ENCODE measurements at regions not wholly inside any gene's neighbourhood (a gene's known extent, or its start where the extent isn't known, plus 50 kb on each side); places are given as distances from the start of the nearest gene placed in this dataset.

- CTCF ChIA-PET, result no interaction called here
These were observed 89.6 kb downstream of the LEPR start for GRCh38 chr1:65509912-65510680.

GRCh38 chr1:65510961-65511360 lies 90.5 kb downstream of the LEPR start:
- H3K4me3 Mint-ChIP-seq, result no peak overlapping the region
- no peaks in the 10 kb centered on the region for H3K4me1 Mint-ChIP-seq (ENCODE audit: low read depth)
- no peaks in the 10 kb centered on the region for H3K9me3 Mint-ChIP-seq (ENCODE audit: insufficient read depth)
- no peak for ATAC-seq
- POLR2A ChIA-PET, result no interaction called here
- H3K36me3 Mint-ChIP-seq (ENCODE audit: low read depth), result no peaks in the 10 kb centered on the region
- CTCF ChIA-PET, result no interaction called here
- no peak for DNase-seq
- no peaks in the 10 kb centered on the region for H3K27me3 Mint-ChIP-seq (ENCODE audit: low read depth)
- H3K27ac Mint-ChIP-seq, result no peak overlapping the region

More at GRCh38 chr1:65509912-65510680, 89.6 kb downstream of the LEPR start:
- Mint-ChIP-seq H3K9me3 (ENCODE audit: insufficient read depth) (no peaks in the 10 kb centered on the region), H3K4me3 (no peak overlapping the region), H3K27ac (no peak overlapping the region), H3K27me3 (ENCODE audit: low read depth) (no peaks in the 10 kb centered on the region), H3K36me3 (ENCODE audit: low read depth) (no peaks in the 10 kb centered on the region), H3K4me1 (ENCODE audit: low read depth) (no peaks in the 10 kb centered on the region)
- DNase-seq (no peak), ATAC-seq (no peak)
- POLR2A ChIA-PET, result no interaction called here

GRCh38 chr1:65512383-65512782 lies 91.9 kb downstream of the LEPR start:
- DNase-seq, result no peak
- no peaks in the 10 kb centered on the region for H3K9me3 Mint-ChIP-seq (ENCODE audit: insufficient read depth)
- CTCF ChIA-PET, result no interaction called here

GRCh38 chr1:65512967-65513780 lies 92.7 kb downstream of the LEPR start:
- H3K27me3 Mint-ChIP-seq (ENCODE audit: low read depth), result no peaks in the 10 kb centered on the region
- no peaks in the 10 kb centered on the region for H3K9me3 Mint-ChIP-seq (ENCODE audit: insufficient read depth)
- no peak overlapping the region for H3K27ac Mint-ChIP-seq
- no peak overlapping the region for H3K4me3 Mint-ChIP-seq
- POLR2A ChIA-PET, result no interaction called here
- ATAC-seq, result no peak
- H3K36me3 Mint-ChIP-seq (ENCODE audit: low read depth), result no peaks in the 10 kb centered on the region
- H3K4me1 Mint-ChIP-seq (ENCODE audit: low read depth), result no peaks in the 10 kb centered on the region
- no peak for DNase-seq
- CTCF ChIA-PET, result interaction anchor here (0.6 kb wide), 1 partner anchor 1128 kb away, joined by 3 read pairs; no protein-coding TSS in a partner anchor

More at GRCh38 chr1:65512383-65512782, 91.9 kb downstream of the LEPR start:
- no peaks in the 10 kb centered on the region for H3K36me3 Mint-ChIP-seq (ENCODE audit: low read depth)
- no peak for ATAC-seq
- H3K4me1 Mint-ChIP-seq (ENCODE audit: low read depth), result no peaks in the 10 kb centered on the region
- H3K4me3 Mint-ChIP-seq, result no peak overlapping the region
- POLR2A ChIA-PET, result no interaction called here
- no peaks in the 10 kb centered on the region for H3K27me3 Mint-ChIP-seq (ENCODE audit: low read depth)
- no peak overlapping the region for H3K27ac Mint-ChIP-seq

- H3K27me3 Mint-ChIP-seq (ENCODE audit: low read depth), result no peaks in the 10 kb centered on the region
- ChIA-PET CTCF (interaction anchor here (0.6 kb wide), 1 partner anchor 1129 kb away, joined by 3 read pairs; no protein-coding TSS in a partner anchor), POLR2A (no interaction called here)
- no peaks in the 10 kb centered on the region for H3K36me3 Mint-ChIP-seq (ENCODE audit: low read depth)
- DNase-seq, result no peak
- no peak overlapping the region for H3K27ac Mint-ChIP-seq
- H3K4me3 Mint-ChIP-seq, result no peak overlapping the region
- H3K4me1 Mint-ChIP-seq (ENCODE audit: low read depth), result no peaks in the 10 kb centered on the region
- no peaks in the 10 kb centered on the region for H3K9me3 Mint-ChIP-seq (ENCODE audit: insufficient read depth)
- ATAC-seq, result no peak
These were observed 93.6 kb downstream of the LEPR start for GRCh38 chr1:65514041-65514440.

- ATAC-seq (no peak), DNase-seq (no peak)
- H3K27me3 Mint-ChIP-seq (ENCODE audit: low read depth), result peaks cover 35% of the 10 kb centered on the region
- no peaks in the 10 kb centered on the region for H3K36me3 Mint-ChIP-seq (ENCODE audit: low read depth)
- ChIA-PET POLR2A (no interaction called here), CTCF (no interaction called here)
- no peak overlapping the region for H3K27ac Mint-ChIP-seq
- H3K4me3 Mint-ChIP-seq, result peak overlapping the region; percentile 30
- H3K9me3 Mint-ChIP-seq (ENCODE audit: insufficient read depth), result no peaks in the 10 kb centered on the region
- peaks cover 2% of the 10 kb centered on the region for H3K4me1 Mint-ChIP-seq (ENCODE audit: low read depth)
These were observed 104.4 kb downstream of the LEPR start for GRCh38 chr1:65524931-65525265.

GRCh38 chr1:65525266-65526048 lies 105.0 kb downstream of the LEPR start:
- H3K27me3 Mint-ChIP-seq (ENCODE audit: low read depth), result peaks cover 35% of the 10 kb centered on the region
- DNase-seq (no peak), ATAC-seq (no peak)
- H3K9me3 Mint-ChIP-seq (ENCODE audit: insufficient read depth), result no peaks in the 10 kb centered on the region
- H3K36me3 Mint-ChIP-seq (ENCODE audit: low read depth), result no peaks in the 10 kb centered on the region
- ChIA-PET POLR2A (no interaction called here), CTCF (no interaction called here)
- H3K4me3 Mint-ChIP-seq, result peak overlapping the region; percentile 30
- no peak overlapping the region for H3K27ac Mint-ChIP-seq
- peaks cover 2% of the 10 kb centered on the region for H3K4me1 Mint-ChIP-seq (ENCODE audit: low read depth)

- peaks cover 2% of the 10 kb centered on the region for H3K4me1 Mint-ChIP-seq (ENCODE audit: low read depth)
- ATAC-seq (no peak), DNase-seq (no peak)
- H3K27me3 Mint-ChIP-seq (ENCODE audit: low read depth), result peaks cover 40% of the 10 kb centered on the region
- H3K36me3 Mint-ChIP-seq (ENCODE audit: low read depth), result no peaks in the 10 kb centered on the region
- no peaks in the 10 kb centered on the region for H3K9me3 Mint-ChIP-seq (ENCODE audit: insufficient read depth)
- POLR2A ChIA-PET, result no interaction called here
- H3K27ac Mint-ChIP-seq, result no peak overlapping the region
- CTCF ChIA-PET, result no interaction called here
- H3K4me3 Mint-ChIP-seq, result no peak overlapping the region
These were observed 105.6 kb downstream of the LEPR start for GRCh38 chr1:65526049-65526556.

GRCh38 chr1:65527190-65527589 lies 106.7 kb downstream of the LEPR start:
- peaks cover 41% of the 10 kb centered on the region for H3K27me3 Mint-ChIP-seq (ENCODE audit: low read depth)
- no peak for DNase-seq
- ATAC-seq, result no peak
- ChIA-PET CTCF (no interaction called here), POLR2A (no interaction called here)
- H3K9me3 Mint-ChIP-seq (ENCODE audit: insufficient read depth), result no peaks in the 10 kb centered on the region
- H3K36me3 Mint-ChIP-seq (ENCODE audit: low read depth), result no peaks in the 10 kb centered on the region
- peaks cover 2% of the 10 kb centered on the region for H3K4me1 Mint-ChIP-seq (ENCODE audit: low read depth)
- H3K4me3 Mint-ChIP-seq, result no peak overlapping the region
- no peak overlapping the region for H3K27ac Mint-ChIP-seq

GRCh38 chr1:65527707-65528503 lies 107.4 kb downstream of the LEPR start:
- no peak for DNase-seq
- Mint-ChIP-seq H3K9me3 (ENCODE audit: insufficient read depth) (no peaks in the 10 kb centered on the region), H3K4me1 (ENCODE audit: low read depth) (peaks cover 2% of the 10 kb centered on the region), H3K4me3 (no peak overlapping the region), H3K27ac (no peak overlapping the region), H3K27me3 (ENCODE audit: low read depth) (peaks cover 38% of the 10 kb centered on the region), H3K36me3 (ENCODE audit: low read depth) (no peaks in the 10 kb centered on the region)
- ChIA-PET POLR2A (interaction anchor here (0.7 kb wide), 1 partner anchor 366 kb away, joined by 7 read pairs; no protein-coding TSS in a partner anchor), CTCF (no interaction called here)
- no peak for ATAC-seq

- Mint-ChIP-seq H3K27me3 (ENCODE audit: low read depth) (peaks cover 20% of the 10 kb centered on the region), H3K4me1 (ENCODE audit: low read depth) (no peaks in the 10 kb centered on the region), H3K36me3 (ENCODE audit: low read depth) (no peaks in the 10 kb centered on the region)
These were observed 111.6 kb downstream of the LEPR start for GRCh38 chr1:65531972-65532570.

More at GRCh38 chr1:65531972-65532570, 111.6 kb downstream of the LEPR start:
- ATAC-seq, result no peak
- POLR2A ChIA-PET, result no interaction called here
- CTCF ChIA-PET, result no interaction called here
- Mint-ChIP-seq H3K9me3 (ENCODE audit: insufficient read depth) (no peaks in the 10 kb centered on the region), H3K27ac (no peak overlapping the region), H3K4me3 (no peak overlapping the region)
- no peak for DNase-seq

All from activated CD8-positive, alpha-beta T cell treated with anti-CD3 and anti-CD28 coated beads, Interleukin-2, amount 10 ng/mL, durations not matched to agents 7 days and 5 days (primary cell).